Stimulated activated CD4-positive, alpha-beta T cell treated with anti-CD3 and anti-CD28 coated beads, TNF-alpha, amount 100 ng/mL, for 24 hours (primary cell): ENCODE measurements at regions not wholly inside any gene's neighbourhood (a gene's known extent, or its start where the extent isn't known, plus 50 kb on each side); places are given as distances from the start of the nearest gene placed in this dataset.

Source experiments
- DNase-seq, 3 experiments: peaks; one replicate each; pipeline ENCODE4 v3.0.0-alpha.2; 2020; ENCODE audit warnings: low read depth in 3 of 3

DNA sequence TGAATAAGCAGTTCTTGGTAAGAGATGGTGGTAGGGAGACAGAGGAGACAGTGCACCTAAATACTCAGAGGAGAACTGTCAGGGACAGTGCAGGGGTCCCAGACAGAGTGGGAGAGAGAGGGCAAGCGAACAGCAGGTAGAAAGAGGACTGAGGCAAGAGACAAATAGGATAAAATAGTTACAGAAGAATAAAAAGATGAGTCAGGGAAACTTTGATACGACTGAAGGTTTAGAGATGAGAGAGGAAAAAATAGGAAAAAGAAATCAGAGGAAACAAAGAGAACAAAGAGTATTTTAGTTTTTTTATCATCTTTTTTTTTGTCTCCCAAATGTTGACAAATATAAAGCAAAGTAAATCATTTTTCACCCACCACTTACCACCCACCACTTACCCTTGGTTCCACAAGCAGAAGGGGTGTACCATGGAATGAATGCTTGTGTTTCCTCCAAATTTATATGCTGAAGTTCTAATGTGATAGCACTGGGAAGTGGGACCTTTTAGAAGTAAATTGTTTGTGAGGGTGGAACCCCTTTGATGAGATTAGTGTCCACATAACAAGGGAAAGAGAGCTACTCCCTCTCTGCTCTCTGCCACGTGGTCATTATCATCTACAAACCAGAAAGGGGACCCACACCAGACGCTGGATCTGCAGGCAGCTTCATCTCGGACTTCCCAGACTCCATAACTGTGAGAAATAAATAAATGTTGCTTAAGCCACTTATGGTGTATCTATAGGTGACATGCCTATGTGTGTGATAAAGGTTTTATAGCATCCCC lies 292.1 kb downstream of the BTG1 start:
- no peak for DNase-seq

- no peak for DNase-seq
These were observed 293.0 kb downstream of the BTG1 start for GRCh38 chr12:91852634-91853033.

GRCh38 chr12:91851741-91852477 lies 293.7 kb downstream of the BTG1 start:
- no peak for DNase-seq

- no peak for DNase-seq
These were observed 299.1 kb downstream of the BTG1 start for GRCh38 chr12:91846466-91847055.

DNA sequence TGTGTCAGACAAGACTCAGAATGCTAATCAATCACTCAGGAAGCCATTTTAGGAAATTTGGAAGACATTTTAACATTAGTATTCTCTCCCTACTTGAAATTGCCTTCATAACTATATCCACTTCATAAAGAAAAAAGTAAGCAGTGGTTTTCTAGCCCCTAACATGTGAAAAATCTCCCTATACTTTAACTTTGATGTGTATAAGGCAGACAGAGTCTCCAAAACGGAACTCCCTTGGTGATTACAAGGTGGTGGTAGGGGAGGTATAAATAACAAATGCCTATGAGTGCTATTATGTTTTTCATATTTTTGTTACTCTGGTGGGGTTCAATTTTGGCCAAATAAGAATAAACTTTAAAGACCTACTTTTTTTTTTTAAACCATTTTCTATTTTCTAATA lies 300.3 kb downstream of the BTG1 start:
- no peak for DNase-seq

DNA sequence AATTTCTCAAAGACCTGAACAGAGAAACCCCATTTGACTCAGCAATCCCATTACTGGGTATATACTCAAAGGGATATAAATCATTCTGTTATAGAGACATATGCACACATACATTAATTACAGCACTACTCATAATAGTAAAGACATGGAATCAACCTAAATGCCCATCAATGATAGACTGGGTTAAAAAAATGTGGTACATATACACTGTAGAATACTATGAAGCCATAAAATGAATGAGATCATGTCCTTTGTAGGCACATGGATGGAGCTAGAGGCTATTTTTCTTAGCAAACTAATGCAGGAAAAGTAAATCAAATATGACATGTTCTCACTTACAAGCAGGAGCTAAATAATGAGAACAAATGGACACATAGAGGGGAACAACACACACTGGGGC lies 303.8 kb downstream of the BTG1 start:
- no peak for DNase-seq

- no peak for DNase-seq
These were observed 308.9 kb downstream of the BTG1 start for GRCh38 chr12:91836696-91837095.

- no peak for DNase-seq
These were observed 309.4 kb downstream of the BTG1 start for GRCh38 chr12:91836264-91836663.

GRCh38 chr12:91835693-91836092 lies 310.0 kb downstream of the BTG1 start:
- no peak for DNase-seq

GRCh38 chr12:91833780-91834359 lies 311.8 kb downstream of the BTG1 start:
- no peak for DNase-seq

- DNase-seq = no peak
These were observed 319.6 kb downstream of the BTG1 start for GRCh38 chr12:91825999-91826398.

GRCh38 chr12:91824991-91825390 lies 320.7 kb downstream of the BTG1 start:
- no peak for DNase-seq

DNA sequence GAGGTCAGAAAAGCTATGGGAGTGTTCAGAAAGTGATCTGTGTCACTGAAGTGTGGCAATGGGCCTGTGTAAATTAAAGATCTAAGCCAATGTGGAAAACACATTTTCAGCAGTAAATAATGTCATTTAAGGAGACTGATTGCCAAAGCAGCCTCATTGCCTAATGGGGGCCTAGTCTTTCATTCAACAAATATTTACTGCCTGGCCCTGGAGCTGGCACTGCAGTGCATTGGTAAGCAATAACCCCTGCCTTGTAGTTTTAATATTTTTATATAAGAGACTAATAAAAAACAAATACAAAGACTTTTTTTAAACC lies 326.6 kb downstream of the BTG1 start:
- DNase-seq = no peak

- no peak for DNase-seq
These were observed 327.2 kb downstream of the BTG1 start for GRCh38 chr12:91818227-91819131.

- no peak for DNase-seq
These were observed 328.1 kb downstream of the BTG1 start for GRCh38 chr12:91817517-91817916.

GRCh38 chr12:91813701-91814100 lies 331.9 kb downstream of the BTG1 start:
- no peak for DNase-seq

DNA sequence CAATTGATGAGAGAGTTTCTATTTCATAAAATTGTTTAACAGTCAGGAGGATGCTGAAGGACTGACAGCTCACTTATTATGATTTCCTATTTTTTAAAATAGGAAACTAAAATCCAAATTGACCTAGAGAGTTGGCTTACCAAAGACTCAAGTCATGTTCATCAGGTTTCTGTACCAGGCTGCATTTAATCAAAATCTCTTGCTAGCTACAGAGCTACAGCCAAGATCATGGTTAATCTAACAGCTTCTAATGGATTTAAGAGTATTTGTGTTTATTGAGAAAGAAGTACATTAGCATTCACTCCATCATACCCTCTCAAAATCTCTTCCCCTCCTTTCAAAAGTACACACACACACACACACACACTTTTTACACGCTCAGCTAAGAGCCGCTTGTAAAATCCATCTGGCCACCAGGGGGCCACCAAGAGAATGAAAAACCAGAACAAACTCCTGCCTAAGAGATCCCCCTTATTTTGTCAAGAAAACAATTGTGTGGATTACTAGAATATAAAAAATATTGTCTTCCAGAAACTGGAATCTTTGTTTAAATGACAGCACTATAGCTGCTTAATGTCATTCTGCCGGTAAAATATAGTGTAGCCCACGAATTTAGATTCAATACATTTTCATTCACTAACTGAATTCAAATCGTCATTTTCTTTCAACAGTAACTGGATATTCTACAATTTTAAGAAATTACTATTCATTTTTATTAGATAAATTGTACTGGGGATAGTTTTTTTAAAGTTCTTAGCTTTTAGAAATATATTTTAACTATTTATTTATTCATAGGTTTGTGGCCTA lies 334.0 kb downstream of the BTG1 start:
- peak; percentile 57 to 68 (median 58) for DNase-seq

- no peak for DNase-seq
These were observed 334.9 kb downstream of the BTG1 start for GRCh38 chr12:91810531-91811451.

- no peak for DNase-seq
These were observed 335.6 kb downstream of the BTG1 start for GRCh38 chr12:91810077-91810476.

DNA sequence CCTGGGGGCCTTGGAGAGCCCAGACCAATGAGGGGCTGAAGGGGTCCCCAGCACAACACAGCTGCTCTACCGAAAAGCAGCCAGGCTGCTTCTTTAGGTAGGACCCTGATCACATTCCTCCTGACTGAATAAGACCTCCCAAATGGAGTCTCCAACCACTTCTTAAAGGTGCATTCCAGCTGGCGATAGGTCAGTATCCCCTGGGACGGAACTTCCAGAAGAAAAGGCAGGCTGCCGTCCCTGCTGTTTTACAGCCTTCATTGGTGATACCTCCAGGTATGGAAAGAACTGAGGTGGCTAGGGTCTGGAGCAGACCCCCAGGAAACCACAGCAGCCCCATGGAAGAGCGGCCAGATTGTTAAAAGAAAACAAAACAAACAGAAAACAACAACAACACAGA lies 340.6 kb downstream of the BTG1 start:
- no peak for DNase-seq
